Endothelial cell of umbilical vein (primary cell): ENCODE measurements at regions not wholly inside any gene's neighbourhood (a gene's known extent, or its start where the extent isn't known, plus 50 kb on each side); places are given as distances from the start of the nearest gene placed in this dataset.

Source experiments
- BruUV-seq: library from RNA; stranded (reverse); fragments of 400-500 nt; replicated peaks from 2 replicates; lab custom pipeline; 2021; lab: Mats Ljungman, UMichigan
- CTCF ChIA-PET: fragments of 300-600, 350-600 bp; sonication (Branson Sonifier 250); formaldehyde crosslinking; loops from one replicate; lab custom pipeline; 2021; ENCODE audit warnings: antibody characterized with exemption, inconsistent platforms; lab: Charles Lee
- POLR2A ChIA-PET: fragments of 300-600, 350-600 bp; sonication (Branson Sonifier 250); formaldehyde crosslinking; loops from one replicate; lab custom pipeline; 2021; ENCODE audit warnings: antibody characterized with exemption, inconsistent platforms; lab: Charles Lee
- DNase-seq: peaks from one replicate; pipeline ENCODE4 v3.0.0-alpha.2; 2011; ENCODE audit warnings: low read depth, low spot score
- FAIRE-seq: peaks from 2 replicates; lab custom pipeline; 2011; peaks lifted over from hg19 to GRCh38; lab: Jason Lieb, UNC
- H2AFZ ChIP-seq: 2 replicates; pipeline ENCODE4 v1.6.0; 2012; ENCODE audit warnings: low read depth, low read length, control low read depth, inconsistent platforms
- H3K27ac ChIP-seq: 2 replicates; pipeline ENCODE4 v1.5.1; 2011; ENCODE audit warnings: low read depth, mild to moderate bottlenecking, control low read depth, low read length, moderate library complexity; ENCODE audit not compliant: insufficient read depth
- H3K27me3 ChIP-seq, 2 experiments: 2 replicates each; pipeline versions ENCODE4 v1.6.0 to v1.6.1; 2011; ENCODE audit warnings: low read length in 2 of 2, mixed read lengths in 1 of 2; ENCODE audit not compliant: control insufficient read depth in 2 of 2, insufficient read depth in 2 of 2
- H3K36me3 ChIP-seq, 2 experiments: 2 replicates in 1 of 2; 3 replicates in 1 of 2; pipeline ENCODE4 v1.5.1; 2011; ENCODE audit warnings: low read length in 2 of 2, mild to moderate bottlenecking in 1 of 2, moderate library complexity in 1 of 2; ENCODE audit not compliant: control insufficient read depth in 2 of 2, insufficient read depth in 2 of 2; ENCODE audit errors: extremely low read depth in 1 of 2
- H3K4me1 ChIP-seq: 3 replicates; pipeline ENCODE4 v1.5.1; 2011; ENCODE audit warnings: mild to moderate bottlenecking, low read length; ENCODE audit not compliant: control insufficient read depth, insufficient read depth; ENCODE audit errors: extremely low read depth
- H3K4me2 ChIP-seq: 2 replicates; pipeline ENCODE4 v1.6.1; 2011; ENCODE audit warnings: low read length, control low read depth, mixed read lengths; ENCODE audit not compliant: insufficient read depth
- H3K4me3 ChIP-seq, 3 experiments: fragments of 200-600 bp in 1 of 3; sonication (generic), shearing (Covaris generic) in 1 of 3; replicated peaks in 1 of 3; 2 replicates each; pipeline ENCODE4 v1.5.1; 2011 to 2016; ENCODE audit warnings: control low read depth in 3 of 3, low read length in 3 of 3, mild to moderate bottlenecking in 2 of 3, inconsistent platforms in 1 of 3, low read depth in 1 of 3, moderate library complexity in 1 of 3; ENCODE audit not compliant: insufficient read depth in 1 of 3
- H3K79me2 ChIP-seq: 2 replicates; pipeline ENCODE4 v1.6.0; 2012; ENCODE audit warnings: low read length, inconsistent platforms; ENCODE audit not compliant: control insufficient read depth, insufficient read depth
- H3K9ac ChIP-seq: replicated peaks from 2 replicates; pipeline ENCODE3; 2011; ENCODE audit warnings: low read length, control low read depth; ENCODE audit not compliant: insufficient read depth; ENCODE audit errors: extremely low read depth
- H3K9me1 ChIP-seq: replicated peaks from 3 replicates; pipeline ENCODE4 v1.6.0; 2011; ENCODE audit warnings: mild to moderate bottlenecking, low read length; ENCODE audit not compliant: control insufficient read depth, insufficient read depth; ENCODE audit errors: extremely low read depth
- H3K9me3 ChIP-seq: replicated peaks from 2 replicates; pipeline ENCODE4 v1.5.1; 2012; ENCODE audit warnings: low read length, inconsistent platforms; ENCODE audit not compliant: control insufficient read depth, insufficient read depth
- H4K20me1 ChIP-seq: replicated peaks from 2 replicates; pipeline ENCODE3; 2011; ENCODE audit warnings: mild to moderate bottlenecking, low read length; ENCODE audit not compliant: control insufficient read depth, insufficient read depth; ENCODE audit errors: extremely low read depth
- CTCF ChIP-seq, 2 donors: IDR thresholded peaks; 1 replicate in 1 of 2; 2 replicates in 1 of 2; pipeline ENCODE4 v1.5.1; 2011; ENCODE audit warnings: low read length in 2 of 2, mild to moderate bottlenecking in 2 of 2, moderate library complexity in 2 of 2, control low read depth in 1 of 2, inconsistent platforms in 1 of 2, low read depth in 1 of 2; ENCODE audit not compliant: insufficient read depth in 1 of 2; ENCODE audit errors: extremely low read depth in 1 of 2
- EZH2 ChIP-seq: IDR thresholded peaks from 2 replicates; pipeline ENCODE4 v1.6.1; 2012; ENCODE audit warnings: borderline replicate concordance, low read depth, mild to moderate bottlenecking, moderate library complexity, low read length, inconsistent platforms; ENCODE audit not compliant: severe bottlenecking
- FOS ChIP-seq: IDR thresholded peaks from 2 replicates; pipeline ENCODE4 v1.6.1; 2011; ENCODE audit warnings: mild to moderate bottlenecking, low read length, moderate library complexity, borderline replicate concordance; ENCODE audit not compliant: insufficient read depth
- GATA2 ChIP-seq: IDR thresholded peaks from 2 replicates; pipeline ENCODE4 v1.7.0; 2011; ENCODE audit warnings: low read depth, mild to moderate bottlenecking, moderate library complexity, mixed read lengths, low read length; ENCODE audit not compliant: insufficient read length, insufficient read depth
- JUN ChIP-seq: IDR thresholded peaks from 2 replicates; pipeline ENCODE4 v1.6.1; 2011; ENCODE audit warnings: borderline replicate concordance, low read depth; ENCODE audit not compliant: insufficient read length, insufficient read depth
- MAX ChIP-seq: IDR thresholded peaks from 2 replicates; pipeline ENCODE4 v1.6.1; 2011; ENCODE audit not compliant: insufficient read depth, insufficient read length
- MYC ChIP-seq: IDR thresholded peaks from one replicate; pipeline ENCODE4 v1.6.1; 2011; ENCODE audit warnings: mild to moderate bottlenecking, low read depth, low read length
- POLR2A ChIP-seq: IDR thresholded peaks from 2 replicates; pipeline ENCODE4 v1.6.1; 2012; ENCODE audit warnings: low read depth, mild to moderate bottlenecking, control low read depth, low read length
- POLR2AphosphoS5 ChIP-seq: IDR thresholded peaks from 2 replicates; pipeline ENCODE4 v1.6.1; 2012; ENCODE audit warnings: low read depth, mild to moderate bottlenecking, control low read depth, low read length, moderate library complexity; ENCODE audit not compliant: insufficient read depth
- dilution Hi-C: fragments of 300-500 bp; cut with MboI; formaldehyde crosslinking; loops from one replicate; pipeline ENCODE4 v1.15.0; 2019; ENCODE audit warnings: low sequenced_read_pairs; ENCODE audit not compliant: extremely low pct_ligation_motif_present
- intact Hi-C: fragments of 100-400 bp; cut with micrococcal nuclease; formaldehyde crosslinking; loops from one replicate; pipeline ENCODE4 v1.10.0; 2022

GRCh38 chr5:72618708-72619107 is 111.5 kb upstream of the ZNF366 start:
- ChIA-PET CTCF (interaction anchor here (0.9 to 1.6 kb wide), 3 partner anchors 8 to 200 kb away, joined by 3 to 9 read pairs (median 5); no protein-coding TSS in a partner anchor), POLR2A (no interaction called here)
- DNase-seq = no peak
- no peak for TF ChIP-seq POLR2A
- TF ChIP-seq POLR2AphosphoS5 = no peak
- no peak for TF ChIP-seq MYC
- no peak for TF ChIP-seq FOS
- no peak for TF ChIP-seq GATA2
- no peak for TF ChIP-seq CTCF (IDR thresholded peaks at IDR 0.05; ENCODE audit: extremely low read depth in 1 of 2, insufficient read depth in 1 of 2, low read depth in 1 of 2, low read length in 2 of 2)
- TF ChIP-seq EZH2 = no peak
- TF ChIP-seq JUN = no peak
- no peak for TF ChIP-seq MAX
- BruUV-seq = no TSS peak
- Histone ChIP-seq H3K9me3 (no peaks in the 10 kb centered on the region), H3K27me3 (no peaks in the 10 kb centered on the region), H3K79me2 (no peaks in the 10 kb centered on the region), H2AFZ (no peak overlapping the region), H3K4me2 (no peak overlapping the region), H3K9ac (no peak overlapping the region), H3K36me3 (no peaks in the 10 kb centered on the region), H3K4me1 (peaks cover 2% of the 10 kb centered on the region), H4K20me1 (no peaks in the 10 kb centered on the region), H3K27ac (no peak overlapping the region), H3K9me1 (no peaks in the 10 kb centered on the region), H3K4me3 (no peak overlapping the region)
- FAIRE-seq = no peak
- dilution Hi-C loops (no loop called here), intact Hi-C loops (no loop called here)
